ENCODE measurements at regions not wholly inside any gene's neighbourhood (a gene's known extent, or its start where the extent isn't known, plus 50 kb on each side); places are given as distances from the start of the nearest gene placed in this dataset.

DNA sequence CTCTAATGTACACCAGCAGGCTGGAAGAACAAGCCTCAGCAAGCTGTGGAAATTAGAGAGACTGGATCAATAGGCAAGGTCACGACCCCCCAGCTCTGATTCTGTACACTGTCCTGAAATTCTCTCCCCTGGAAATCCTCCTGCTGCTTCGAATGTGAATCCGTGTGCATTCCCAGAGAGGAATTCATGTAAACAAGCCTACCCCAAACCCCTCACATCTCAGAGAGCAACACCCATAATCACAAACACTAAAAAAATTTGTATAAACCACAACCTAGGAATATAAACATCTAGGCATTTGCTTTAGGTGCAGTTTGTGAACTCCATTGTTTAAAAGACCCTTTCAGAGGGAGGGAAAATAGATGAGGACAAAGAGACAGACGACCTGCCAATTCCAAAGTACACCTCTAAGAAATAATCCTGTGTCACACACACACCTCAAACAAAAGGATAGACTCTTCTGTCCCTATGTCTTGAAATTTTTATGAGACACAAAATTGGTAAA, 325.2 kb downstream of the WDR72 start:
- no peak for DNase-seq (ENCODE audit: low spot score)
- 35% methylated on average over 4 of the region's 4 CpGs for WGBS
- no peaks in the 10 kb centered on the region for H3K36me3 ChIP-seq
- H3K9me3 ChIP-seq: no peaks in the 10 kb centered on the region
- H3K27ac ChIP-seq: no peak overlapping the region
- no peak overlapping the region for H3K4me3 ChIP-seq
- intact Hi-C loops (cut with DNase I): no loop called here
- H3K4me1 ChIP-seq (replicated peaks): no peaks in the 10 kb centered on the region
- TF ChIP-seq POLR2A (IDR thresholded peaks at IDR 0.05): no peak
- TF ChIP-seq POLR2AphosphoS5 (IDR thresholded peaks at IDR 0.05): no peak
- TF ChIP-seq, protein P1, sequence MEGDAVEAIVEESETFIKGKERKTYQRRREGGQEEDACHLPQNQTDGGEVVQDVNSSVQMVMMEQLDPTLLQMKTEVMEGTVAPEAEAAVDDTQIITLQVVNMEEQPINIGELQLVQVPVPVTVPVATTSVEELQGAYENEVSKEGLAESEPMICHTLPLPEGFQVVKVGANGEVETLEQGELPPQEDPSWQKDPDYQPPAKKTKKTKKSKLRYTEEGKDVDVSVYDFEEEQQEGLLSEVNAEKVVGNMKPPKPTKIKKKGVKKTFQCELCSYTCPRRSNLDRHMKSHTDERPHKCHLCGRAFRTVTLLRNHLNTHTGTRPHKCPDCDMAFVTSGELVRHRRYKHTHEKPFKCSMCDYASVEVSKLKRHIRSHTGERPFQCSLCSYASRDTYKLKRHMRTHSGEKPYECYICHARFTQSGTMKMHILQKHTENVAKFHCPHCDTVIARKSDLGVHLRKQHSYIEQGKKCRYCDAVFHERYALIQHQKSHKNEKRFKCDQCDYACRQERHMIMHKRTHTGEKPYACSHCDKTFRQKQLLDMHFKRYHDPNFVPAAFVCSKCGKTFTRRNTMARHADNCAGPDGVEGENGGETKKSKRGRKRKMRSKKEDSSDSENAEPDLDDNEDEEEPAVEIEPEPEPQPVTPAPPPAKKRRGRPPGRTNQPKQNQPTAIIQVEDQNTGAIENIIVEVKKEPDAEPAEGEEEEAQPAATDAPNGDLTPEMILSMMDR (IDR thresholded peaks at IDR 0.05): no peak
- no peaks in the 10 kb centered on the region for H3K27me3 ChIP-seq (replicated peaks; ENCODE audit: insufficient read depth)

GRCh38 chr15:53416219-53416940, 343.1 kb downstream of the WDR72 start:
- Histone ChIP-seq H3K9me3 (no peaks in the 10 kb centered on the region), H3K36me3 (no peaks in the 10 kb centered on the region), H3K27me3 (replicated peaks; ENCODE audit: insufficient read depth) (no peaks in the 10 kb centered on the region), H3K27ac (no peak overlapping the region), H3K4me3 (no peak overlapping the region), H3K4me1 (replicated peaks) (no peaks in the 10 kb centered on the region)
- no peak for DNase-seq (ENCODE audit: low spot score)
- intact Hi-C loops (cut with DNase I): no loop called here
- 85% methylated on average over 2 of the region's 2 CpGs for WGBS
- TF ChIP-seq, protein P1 (IDR thresholded peaks at IDR 0.05): no peak
- TF ChIP-seq POLR2A (IDR thresholded peaks at IDR 0.05): no peak
- no peak for TF ChIP-seq POLR2AphosphoS5 (IDR thresholded peaks at IDR 0.05)

- DNase-seq (ENCODE audit: low spot score): no peak
- TF ChIP-seq, protein P1 (IDR thresholded peaks at IDR 0.05): no peak
- intact Hi-C loops (cut with DNase I): no loop called here
- no peaks in the 10 kb centered on the region for H3K4me1 ChIP-seq (replicated peaks)
- H3K9me3 ChIP-seq: no peaks in the 10 kb centered on the region
- no peaks in the 10 kb centered on the region for H3K27me3 ChIP-seq (replicated peaks; ENCODE audit: insufficient read depth)
- 84% methylated on average over 3 of the region's 3 CpGs for WGBS
- H3K4me3 ChIP-seq: no peak overlapping the region
- H3K36me3 ChIP-seq: no peaks in the 10 kb centered on the region
- H3K27ac ChIP-seq: no peak overlapping the region
Observed at GRCh38 chr15:53414167-53414566, 345.3 kb downstream of the WDR72 start.

DNA sequence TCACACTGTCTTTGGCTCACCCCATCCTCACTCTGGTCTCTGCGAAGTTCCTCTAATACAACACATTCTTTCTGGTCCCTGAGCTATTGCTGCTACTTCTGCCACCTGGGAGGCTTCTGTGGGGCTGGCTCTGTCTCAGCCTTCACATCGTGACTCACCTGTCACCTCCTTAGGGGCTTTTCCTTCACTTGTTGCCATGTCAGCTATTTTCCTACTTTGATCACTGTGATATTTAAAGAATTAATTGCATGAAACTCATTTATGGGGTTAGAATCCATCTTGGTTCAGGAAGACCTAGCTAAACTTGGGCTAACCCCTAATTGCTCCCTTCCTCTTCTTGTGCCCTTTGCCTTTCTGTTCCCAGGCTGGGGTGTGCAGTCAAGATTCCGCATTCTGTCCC, 346.9 kb downstream of the WDR72 start:
- WGBS: 91% methylated on average over 3 of the region's 3 CpGs
- no peaks in the 10 kb centered on the region for H3K9me3 ChIP-seq
- intact Hi-C loops (cut with DNase I): no loop called here

More for the DNA sequence above, 346.9 kb downstream of the WDR72 start:
- Histone ChIP-seq H3K27me3 (replicated peaks; ENCODE audit: insufficient read depth) (no peaks in the 10 kb centered on the region), H3K4me3 (no peak overlapping the region), H3K36me3 (no peaks in the 10 kb centered on the region), H3K4me1 (replicated peaks) (no peaks in the 10 kb centered on the region), H3K27ac (no peak overlapping the region)
- TF ChIP-seq POLR2A (IDR thresholded peaks at IDR 0.05): no peak
- TF ChIP-seq, protein P1 (IDR thresholded peaks at IDR 0.05): no peak
- no peak for TF ChIP-seq POLR2AphosphoS5 (IDR thresholded peaks at IDR 0.05)
- DNase-seq (ENCODE audit: low spot score): no peak
